HG02852 (cell line): ENCODE measurements at regions not wholly inside any gene's neighbourhood (a gene's known extent, or its start where the extent isn't known, plus 50 kb on each side); places are given as distances from the start of the nearest gene placed in this dataset.
A peak's percentile ranks its signal among the peaks of the same experiment; 100 is the strongest.

Source experiments
- ATAC-seq: cut with Tn5 transposase; IDR thresholded peaks from one replicate; pipeline ENCODE4 v1.9.1; 2021; ENCODE audit warnings: mild to moderate bottlenecking, moderate library complexity; ENCODE audit not compliant: unreplicated experiment

DNA sequence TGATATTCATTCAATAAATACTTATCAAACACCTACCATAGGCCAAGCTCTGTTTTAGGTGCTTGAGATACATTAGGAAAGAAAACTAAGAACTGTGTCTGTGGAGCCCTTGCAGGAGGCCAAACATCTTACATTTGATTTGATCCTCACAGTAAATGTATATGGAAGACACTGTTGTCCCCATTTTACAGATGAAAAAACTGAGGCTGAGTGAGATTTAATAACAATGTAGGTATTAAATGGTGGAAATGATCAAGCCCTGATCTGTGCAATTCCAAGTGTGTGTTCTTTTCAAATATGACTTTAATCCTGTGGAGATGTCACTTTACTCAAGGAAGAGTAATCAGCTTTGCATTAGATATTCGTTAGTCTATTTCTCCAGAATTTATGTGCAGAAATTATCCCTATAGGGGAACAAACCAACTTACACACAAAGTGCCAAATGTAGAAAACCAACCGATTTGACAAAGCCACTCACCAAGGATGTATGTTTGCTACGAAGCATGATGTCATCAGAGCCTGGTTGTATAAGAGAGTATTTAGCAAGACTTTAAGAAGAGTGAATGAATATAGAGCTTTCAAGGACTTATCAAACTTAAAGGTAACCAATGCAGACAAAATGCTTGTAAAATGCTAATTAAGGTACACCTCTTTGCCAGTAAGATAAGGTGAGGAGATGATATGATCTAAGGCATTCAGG lies 153.9 kb upstream of the NFIB start:
- no peak for ATAC-seq

- no peak for ATAC-seq
These were observed 152.9 kb upstream of the NFIB start for GRCh38 chr9:14466828-14467227.

GRCh38 chr9:14466429-14466818 lies 152.5 kb upstream of the NFIB start:
- ATAC-seq = no peak

- ATAC-seq = no peak
These were observed 149.0 kb upstream of the NFIB start for GRCh38 chr9:14462950-14463349.

DNA sequence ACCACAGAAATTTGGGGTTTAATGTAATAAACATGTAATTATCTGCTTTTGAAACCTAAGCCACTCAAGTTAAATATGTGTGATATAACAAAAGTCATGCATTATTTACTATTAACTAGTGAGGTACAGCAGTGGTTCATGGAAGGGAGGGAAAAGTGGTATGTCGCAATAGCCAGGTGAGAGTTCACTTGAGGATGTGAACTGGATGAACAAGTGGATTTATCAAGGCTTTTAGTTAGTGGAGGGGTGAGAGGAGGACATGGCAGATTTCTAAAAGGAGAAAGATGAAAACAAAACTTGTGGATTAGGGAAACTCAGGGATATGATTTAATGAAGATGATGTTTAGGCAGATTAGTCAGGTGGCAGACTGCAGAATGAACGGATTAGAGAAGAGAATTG lies 141.3 kb upstream of the NFIB start:
- ATAC-seq = no peak

GRCh38 chr9:14453286-14453685 lies 139.3 kb upstream of the NFIB start:
- ATAC-seq = no peak

DNA sequence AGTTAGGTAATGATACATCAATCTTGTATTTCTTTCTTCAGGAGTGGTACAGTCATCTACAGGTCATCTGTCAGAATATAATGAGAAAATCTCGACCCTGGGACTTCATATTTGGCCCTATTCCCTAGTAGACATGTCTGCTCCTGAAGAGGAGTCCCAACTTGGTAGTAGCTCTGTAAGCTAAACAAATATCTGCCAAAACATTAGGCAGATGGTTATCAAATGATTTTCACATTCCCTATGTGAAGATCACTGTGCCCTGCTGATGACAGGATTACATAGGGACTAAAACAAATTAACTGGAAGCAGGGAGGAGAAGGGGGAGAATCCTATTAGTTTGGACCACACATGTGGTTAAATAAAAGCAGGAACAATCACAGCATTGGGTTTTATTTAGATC lies 138.6 kb upstream of the NFIB start:
- no peak for ATAC-seq

GRCh38 chr9:14451949-14452348 lies 138.0 kb upstream of the NFIB start:
- peak; percentile 99 for ATAC-seq

- no peak for ATAC-seq
These were observed 133.2 kb upstream of the NFIB start for GRCh38 chr9:14447103-14447502.

DNA sequence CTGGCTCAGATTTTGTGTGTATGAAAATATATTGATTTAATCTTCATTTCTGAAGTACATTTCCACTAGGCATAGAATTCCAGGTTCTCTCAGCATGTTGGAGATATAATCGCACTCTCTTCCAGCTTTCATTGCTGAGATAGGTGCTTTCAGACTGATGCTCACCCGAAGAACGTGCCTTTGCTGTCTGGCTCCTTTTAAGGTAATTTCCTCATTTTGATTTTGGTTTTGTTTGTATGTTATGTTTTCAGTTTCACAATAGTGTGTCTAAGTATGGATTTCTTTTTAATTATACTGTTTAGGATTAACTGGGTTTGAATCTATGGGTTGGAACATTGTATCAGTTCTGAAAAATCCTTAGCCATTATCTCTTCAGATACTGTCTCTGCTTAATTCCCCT lies 132.0 kb upstream of the NFIB start:
- no peak for ATAC-seq

DNA sequence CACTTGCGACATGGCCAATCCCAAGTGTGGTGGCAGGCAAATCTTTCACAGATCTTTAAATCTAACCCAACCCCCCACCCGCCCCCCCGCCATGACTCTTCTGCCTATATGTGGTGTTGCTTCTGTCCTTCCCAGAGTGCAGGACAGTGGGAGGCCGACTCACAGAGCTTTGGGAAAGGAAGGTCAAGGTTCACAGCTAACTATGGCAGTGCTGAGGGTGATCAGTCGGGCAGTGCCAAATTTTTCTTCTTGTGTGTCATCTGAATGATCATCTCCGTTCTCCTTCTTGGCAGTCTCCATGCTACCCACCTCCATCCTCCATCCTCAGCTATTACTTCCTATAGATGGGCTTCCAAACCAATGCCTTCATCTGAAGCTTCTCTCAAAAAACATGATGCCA lies 129.0 kb upstream of the NFIB start:
- ATAC-seq = no peak

- no peak for ATAC-seq
These were observed 128.2 kb upstream of the NFIB start for GRCh38 chr9:14441976-14442651.

DNA sequence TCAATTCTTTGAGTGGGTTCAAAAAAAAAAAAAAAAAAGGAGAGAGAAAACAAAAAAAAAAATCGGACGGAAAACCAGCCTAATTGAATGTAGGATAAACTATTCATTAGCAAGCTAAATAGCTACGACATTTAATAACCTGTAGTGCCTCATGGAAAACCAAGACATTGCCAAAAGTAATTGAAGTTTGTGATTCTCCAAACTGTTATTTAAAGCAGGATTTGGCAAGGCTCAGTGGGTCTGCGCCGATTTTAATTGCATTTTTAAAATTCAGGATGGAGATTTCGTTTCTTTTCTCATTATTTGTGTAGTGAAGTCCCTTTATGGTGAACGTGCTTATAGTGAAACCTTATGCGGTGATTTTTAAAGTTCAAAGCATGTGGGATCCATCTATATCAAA lies 127.2 kb upstream of the NFIB start:
- ATAC-seq = no peak

DNA sequence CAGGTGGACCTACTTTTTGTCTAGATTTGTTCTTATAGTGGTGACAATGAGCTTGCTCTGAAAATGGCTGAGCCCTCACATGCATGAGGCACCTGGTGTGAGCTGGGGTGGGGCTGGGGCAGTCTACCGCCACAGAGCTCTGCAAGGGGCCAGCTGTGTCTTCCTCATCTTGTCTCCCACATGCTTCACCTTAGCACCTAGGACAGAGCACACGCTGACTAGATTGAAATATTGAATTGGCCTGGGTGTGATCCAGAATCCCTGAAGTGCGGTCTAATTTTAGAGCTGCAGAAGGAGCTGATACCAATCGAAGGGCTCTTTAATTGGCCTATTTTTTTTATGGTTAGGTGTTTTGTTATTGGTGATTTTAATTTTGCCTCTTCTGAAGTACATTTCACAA lies 126.1 kb upstream of the NFIB start:
- no peak for ATAC-seq

DNA sequence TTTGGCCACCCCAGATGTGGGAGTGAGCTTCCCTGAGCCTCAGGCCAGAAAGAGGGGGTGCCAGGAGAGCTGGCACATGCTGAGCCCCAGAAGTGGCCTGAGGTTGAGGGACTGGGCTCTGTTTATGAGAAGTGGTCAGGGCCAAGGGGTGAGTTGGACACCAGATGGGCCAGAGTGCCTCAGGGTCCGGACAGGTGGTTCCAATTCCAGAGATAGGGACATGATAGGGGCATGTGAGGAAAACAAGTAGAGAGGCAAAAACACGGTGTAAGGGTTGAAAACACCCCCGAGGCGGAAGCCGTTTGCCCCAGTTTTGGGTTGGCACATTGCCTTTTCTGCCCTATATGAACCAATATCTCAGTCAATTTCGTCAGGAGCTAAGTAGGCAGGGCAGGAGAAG lies 125.6 kb upstream of the NFIB start:
- ATAC-seq = no peak

GRCh38 chr9:14438232-14439021 lies 124.5 kb upstream of the NFIB start:
- ATAC-seq = no peak

DNA sequence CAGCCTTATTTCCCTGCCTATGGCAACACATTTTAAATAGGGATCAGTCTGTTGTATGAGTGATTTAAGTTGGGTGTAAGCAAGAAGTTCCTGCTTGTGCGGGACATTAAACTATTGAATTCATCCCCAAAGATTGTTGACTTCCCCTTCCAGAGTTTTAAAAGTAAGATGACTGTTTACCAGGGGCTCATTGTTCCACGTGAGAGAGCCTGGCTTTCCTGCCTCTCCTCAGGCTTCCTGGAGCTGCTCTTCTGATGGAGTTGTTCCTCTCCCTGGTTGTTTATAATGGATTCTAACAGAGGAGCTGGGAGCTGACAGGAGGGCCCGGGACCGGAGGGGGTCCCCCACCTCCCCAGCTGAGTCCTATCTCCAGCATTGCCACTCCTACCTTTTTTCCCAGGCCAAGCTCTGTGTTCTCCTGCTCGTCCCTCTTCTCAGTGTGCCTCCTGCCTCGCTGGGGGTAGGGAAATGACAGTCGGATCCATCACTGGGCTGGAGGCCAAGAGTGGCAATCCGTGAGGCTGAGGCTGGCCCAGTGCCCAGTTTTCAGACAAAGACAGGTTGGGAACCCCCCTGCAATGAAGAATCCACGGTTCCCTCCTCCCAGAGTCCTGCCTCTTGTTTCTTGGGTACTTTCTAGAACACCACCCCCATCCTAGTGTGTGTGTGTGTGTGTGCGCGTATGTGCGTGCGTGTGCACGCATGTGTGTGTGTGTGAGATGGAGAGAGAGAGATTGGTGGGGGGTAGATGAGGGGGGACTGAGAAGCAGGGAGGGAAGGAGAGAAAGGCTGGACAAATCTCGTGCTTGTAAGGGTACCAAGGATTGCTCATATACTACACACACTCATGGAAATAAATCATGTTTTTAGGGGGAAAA lies 123.7 kb upstream of the NFIB start:
- ATAC-seq = no peak

GRCh38 chr9:14435871-14436270 lies 121.9 kb upstream of the NFIB start:
- no peak for ATAC-seq

DNA sequence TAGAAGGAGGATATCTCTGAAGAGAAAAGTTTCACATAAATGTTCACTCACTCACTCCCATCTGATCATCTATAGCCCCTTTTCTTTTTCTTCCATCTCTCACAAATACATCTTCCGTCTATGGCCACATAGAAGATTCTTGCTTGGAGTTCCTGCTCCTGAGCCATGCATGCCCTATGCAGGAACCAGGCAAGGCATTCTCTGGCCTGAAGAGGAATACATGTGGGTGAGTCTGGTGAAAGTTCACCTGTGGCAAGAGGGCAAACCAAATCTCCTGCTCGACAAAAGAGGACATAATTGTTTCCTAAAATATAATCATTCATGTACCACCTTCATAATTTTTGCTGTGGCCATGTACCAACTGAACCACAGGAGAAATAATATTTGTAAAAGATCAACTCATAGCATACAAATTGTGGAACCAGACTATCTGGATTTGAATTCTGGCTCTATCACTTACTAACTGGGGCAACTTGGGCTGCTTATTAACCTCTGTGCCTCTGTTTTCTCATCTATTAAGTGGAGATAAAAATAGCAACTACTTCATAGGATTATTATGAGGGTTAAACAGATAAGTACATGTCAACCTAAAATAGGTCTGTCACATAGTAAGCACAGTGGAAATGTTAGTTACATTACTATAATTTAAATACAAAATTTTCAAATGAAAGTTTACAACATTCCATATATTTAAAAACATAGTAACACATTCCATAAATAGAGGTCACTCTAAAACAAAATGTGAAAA lies 121.2 kb upstream of the NFIB start:
- no peak for ATAC-seq

DNA sequence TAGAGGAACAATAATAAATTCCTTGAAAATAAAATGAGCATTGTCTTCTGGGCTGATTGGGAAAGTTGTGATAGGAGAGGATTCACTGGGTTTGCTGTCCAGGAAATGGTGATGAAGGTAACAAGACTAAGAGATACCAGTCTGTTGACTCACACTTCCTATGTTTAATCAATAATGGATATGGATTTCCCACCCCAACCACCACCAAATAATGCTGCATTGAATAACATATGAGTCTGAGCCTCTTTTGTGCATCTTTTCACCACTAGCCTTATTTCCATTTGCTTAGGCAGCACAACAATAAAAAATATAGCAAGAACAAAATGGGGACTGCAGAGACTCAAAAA lies 120.2 kb upstream of the NFIB start:
- ATAC-seq = no peak
